Right hindlimb (tissue), 1 donor: ENCODE measurements at regions not wholly inside any gene's neighbourhood (a gene's known extent, or its start where the extent isn't known, plus 50 kb on each side); places are given as distances from the start of the nearest gene placed in this dataset.
A peak's percentile ranks its signal among the peaks of the same experiment; 100 is the strongest.
"Not testable (repeated sequence)": the region's sequence is repeated elsewhere in the genome, so short reads cannot be mapped to it uniquely, and the experiment has no call there.

ENCODE experiments used
- DNase-seq: peaks from one replicate; pipeline ENCODE4 v3.0.0-alpha.2; 2018

- no peak for DNase-seq
Observed at GRCh38 chr5:57931807-57932206, 449.2 kb upstream of the ACTBL2 start.

GRCh38 chr5:57931352-57931751 is 448.7 kb upstream of the ACTBL2 start:
- DNase-seq = no peak

GRCh38 chr5:57929271-57929670 is 446.7 kb upstream of the ACTBL2 start:
- DNase-seq = no peak

- DNase-seq = not testable (repeated sequence)
Observed at GRCh38 chr5:57923094-57923493, 440.5 kb upstream of the ACTBL2 start.

DNA sequence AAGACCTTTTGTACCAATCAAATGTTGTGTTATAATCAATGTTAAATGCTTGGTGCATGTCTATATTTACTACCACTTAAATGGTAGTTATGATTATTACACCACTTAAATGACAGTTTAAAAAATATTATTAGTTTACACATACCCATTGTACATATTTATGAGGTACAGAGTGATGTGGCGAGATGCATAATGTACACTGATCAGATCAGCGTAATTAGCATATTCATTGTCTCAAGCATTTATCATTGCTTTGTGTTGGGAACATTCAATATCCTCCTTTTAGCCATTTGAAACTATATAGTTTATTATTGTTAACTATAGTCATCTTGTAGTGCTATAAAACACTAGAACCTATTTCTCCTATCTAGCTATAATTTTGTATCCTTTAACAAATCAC is 434.4 kb upstream of the ACTBL2 start:
- no peak for DNase-seq

DNA sequence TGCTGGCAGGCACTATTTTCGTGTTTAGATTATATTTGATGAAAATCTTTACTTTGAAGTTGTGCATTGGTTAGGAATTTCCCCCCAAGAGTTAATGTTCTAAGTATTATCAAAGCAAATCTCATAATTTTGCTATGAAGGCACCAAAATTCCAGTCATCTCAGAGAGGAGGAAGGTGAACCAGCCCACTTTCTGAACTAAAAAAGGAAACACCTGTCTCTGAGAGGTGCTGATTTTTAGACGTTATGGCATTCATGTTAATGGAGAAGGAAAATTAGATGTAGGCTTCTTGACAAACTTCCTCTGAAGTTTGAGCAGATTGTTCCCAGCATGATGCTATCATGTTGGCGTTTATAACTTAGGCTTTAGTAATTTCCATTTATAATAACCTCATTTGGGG is 432.9 kb upstream of the ACTBL2 start:
- DNase-seq = no peak

DNA sequence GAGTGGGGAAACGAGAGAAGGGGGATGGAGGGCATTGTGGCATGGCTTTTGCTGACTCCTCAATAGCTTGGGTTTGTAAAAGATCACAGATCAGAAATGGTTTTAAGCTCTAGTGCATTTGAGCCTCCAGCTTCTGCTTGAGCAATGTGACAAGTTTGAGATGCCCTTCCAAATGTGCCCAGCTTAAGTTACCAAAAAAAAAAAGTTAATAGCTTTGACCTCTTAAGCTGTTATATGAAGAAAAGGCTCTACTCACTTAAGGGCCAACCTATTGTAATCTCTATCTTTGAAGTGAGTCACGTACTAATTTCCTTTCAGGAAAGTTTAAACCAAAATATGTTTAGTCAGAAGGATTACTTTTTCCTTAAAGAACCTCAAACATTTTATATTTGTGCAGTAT is 428.8 kb upstream of the ACTBL2 start:
- DNase-seq = no peak

DNA sequence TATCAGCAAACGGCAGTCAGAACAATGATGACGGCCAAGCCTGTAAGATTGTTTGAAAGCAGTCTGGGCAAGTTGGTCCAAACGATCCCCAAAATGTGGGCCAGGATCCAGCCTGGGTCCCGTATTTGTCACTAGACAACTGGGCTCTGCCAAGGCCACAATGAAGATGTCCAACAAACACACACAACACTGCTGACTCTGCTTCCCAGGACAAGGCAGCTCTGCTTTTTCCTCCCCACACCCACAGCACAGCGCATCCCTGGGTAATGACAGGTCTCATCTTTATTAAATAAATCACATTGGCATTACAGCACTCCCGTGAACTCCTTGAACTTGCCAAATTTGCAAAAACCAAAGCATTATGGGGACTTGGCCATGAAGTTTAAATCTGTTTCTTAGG is 424.1 kb upstream of the ACTBL2 start:
- no peak for DNase-seq

GRCh38 chr5:57903458-57903857 is 420.8 kb upstream of the ACTBL2 start:
- no peak for DNase-seq

GRCh38 chr5:57902095-57902494 is 419.5 kb upstream of the ACTBL2 start:
- DNase-seq = no peak

DNA sequence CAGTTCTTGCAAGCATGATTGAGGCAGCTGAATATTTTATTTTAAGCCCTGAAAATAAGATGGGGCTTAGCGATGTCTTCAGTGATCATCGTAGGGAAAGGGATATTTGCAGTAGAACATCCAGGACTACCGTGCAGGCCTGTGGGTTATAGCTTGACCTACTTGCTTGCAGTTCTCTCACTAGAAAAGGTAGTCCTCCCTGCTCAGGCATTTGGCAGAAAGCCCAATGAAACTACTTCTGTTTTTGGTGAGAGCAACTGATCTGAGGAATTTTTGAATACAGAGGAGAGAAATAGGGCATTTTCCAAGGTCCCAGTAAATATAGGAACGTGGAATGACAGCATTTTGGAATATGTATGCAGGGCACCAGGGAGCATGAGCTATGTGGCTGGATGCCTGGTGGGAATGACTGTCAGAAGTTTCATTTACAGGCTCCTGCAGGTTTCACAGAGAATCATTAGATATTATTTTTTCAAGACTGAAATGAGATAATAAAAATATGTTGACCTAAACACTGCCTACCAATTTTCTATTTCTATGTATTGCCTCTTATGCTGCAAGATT is 417.9 kb upstream of the ACTBL2 start:
- DNase-seq = no peak

DNA sequence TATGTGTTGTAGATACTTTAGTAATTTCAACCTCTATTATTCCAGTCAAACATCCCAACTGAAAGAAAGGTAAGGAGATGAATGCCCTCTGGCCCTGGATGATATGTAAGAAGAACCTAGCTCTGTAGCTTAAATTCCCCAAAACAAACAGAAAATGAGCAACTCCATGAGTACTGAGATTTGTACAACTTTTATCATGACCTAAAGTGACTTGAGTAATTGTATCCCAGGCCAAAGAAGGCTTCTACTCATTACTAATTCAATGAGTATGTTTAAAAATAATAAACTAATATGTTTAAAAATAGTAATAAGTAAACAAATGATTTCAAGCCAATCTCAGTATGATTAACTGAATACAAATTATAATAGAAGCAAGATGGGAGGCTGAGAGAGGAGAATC is 414.0 kb upstream of the ACTBL2 start:
- no peak for DNase-seq

- no peak for DNase-seq
Observed at GRCh38 chr5:57895766-57896165, 413.2 kb upstream of the ACTBL2 start.

DNA sequence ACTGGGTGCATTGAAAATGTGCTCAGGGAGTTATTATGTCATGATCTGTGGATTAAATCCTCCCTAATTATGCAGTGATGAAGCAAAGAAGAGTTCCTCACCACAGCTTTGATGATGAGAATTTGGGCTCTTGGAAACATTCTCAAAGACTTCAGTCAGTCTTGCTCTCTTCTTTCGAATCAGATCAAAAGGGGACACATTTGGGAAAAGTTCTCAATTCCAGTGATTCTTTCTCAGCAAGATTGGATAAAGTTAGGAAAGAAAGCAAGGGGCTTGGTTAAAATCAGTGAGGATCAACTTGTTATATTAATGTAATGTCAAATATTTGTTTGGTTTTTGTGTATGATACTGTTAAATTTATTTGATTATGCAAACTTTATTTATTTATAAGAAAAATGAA is 411.3 kb upstream of the ACTBL2 start:
- DNase-seq = no peak

DNA sequence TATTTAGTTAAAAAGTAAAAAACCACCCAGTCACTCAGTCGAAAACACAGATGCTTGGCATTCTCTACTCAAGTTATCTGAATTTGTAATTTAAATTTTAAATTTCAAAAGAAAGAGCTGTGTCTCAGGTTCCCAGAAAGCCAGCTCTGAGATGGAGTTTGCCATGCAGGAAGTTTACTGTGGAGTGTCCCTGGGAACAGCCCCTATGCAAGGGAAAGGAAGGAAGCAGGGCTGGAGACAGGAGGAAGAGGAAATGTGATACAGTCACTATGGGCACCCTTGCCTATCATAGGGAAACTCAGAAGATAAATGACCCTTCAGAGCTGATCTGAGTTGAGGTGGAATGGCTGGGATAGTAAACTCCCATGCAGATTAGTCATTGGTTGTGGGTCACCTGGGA is 408.8 kb upstream of the ACTBL2 start:
- DNase-seq = no peak

DNA sequence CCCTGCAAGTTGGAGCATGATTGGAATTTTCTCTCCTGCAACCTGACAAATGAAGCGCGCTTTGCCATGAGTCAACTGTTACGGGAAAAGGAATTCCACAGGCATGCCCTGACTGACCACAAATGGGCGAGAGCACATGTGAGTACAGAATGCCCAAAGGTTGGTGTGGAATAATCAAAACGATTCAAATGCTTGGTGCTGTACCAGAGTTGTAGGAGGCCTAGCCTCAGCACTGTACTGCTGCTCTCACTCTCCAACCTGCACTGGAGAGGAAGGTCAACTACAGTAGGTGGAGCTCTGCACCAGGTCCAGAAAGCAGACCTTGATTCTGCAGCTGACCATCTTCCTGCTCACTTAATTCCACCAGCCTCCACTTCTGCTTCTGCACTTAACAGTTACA is 406.9 kb upstream of the ACTBL2 start:
- no peak for DNase-seq

GRCh38 chr5:57887851-57888621 is 405.4 kb upstream of the ACTBL2 start:
- peak; percentile 38 for DNase-seq

GRCh38 chr5:57884346-57885102 is 401.9 kb upstream of the ACTBL2 start:
- no peak for DNase-seq

DNA sequence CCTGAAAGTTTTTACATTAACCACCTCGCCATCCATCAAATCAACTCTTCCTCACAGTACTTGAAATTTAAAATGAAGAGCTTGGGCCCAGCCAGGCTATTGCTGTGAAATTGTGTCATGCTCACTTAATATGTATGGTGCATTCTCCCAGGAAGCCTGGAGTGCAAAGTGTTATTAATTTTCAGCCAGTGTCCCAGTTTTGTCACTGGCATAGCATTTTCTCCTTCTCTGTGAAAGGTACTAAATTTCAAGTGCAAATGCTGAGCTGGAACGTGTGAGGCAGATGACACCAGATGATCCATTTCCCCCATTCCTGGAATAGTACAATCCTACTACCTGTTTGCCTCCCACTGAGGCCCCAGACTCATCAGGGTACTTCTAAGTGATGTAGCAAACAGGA is 397.6 kb upstream of the ACTBL2 start:
- DNase-seq = no peak

DNA sequence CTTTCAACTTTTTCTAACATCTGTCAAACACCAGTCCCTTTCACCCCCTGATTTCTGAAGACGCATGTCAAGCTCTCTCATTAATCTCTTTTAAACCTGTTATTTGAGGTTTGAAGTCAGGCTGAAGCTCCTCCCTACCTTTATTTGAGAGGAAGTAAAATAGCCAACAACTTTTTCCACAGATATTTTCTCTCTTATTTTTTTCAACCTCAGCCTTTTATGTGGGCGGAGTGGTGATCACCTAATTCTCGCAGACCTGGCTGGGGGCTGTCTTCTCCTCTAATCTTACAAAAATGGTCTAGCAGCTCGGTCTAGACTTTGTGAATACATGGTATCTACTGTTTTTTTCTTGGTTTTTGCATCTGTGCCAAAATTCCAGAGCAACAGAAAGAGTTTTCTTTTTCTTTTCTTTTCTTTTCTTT is 395.7 kb upstream of the ACTBL2 start:
- DNase-seq = no peak

- DNase-seq = no peak
Observed at GRCh38 chr5:57871496-57871895, 388.9 kb upstream of the ACTBL2 start.

DNA sequence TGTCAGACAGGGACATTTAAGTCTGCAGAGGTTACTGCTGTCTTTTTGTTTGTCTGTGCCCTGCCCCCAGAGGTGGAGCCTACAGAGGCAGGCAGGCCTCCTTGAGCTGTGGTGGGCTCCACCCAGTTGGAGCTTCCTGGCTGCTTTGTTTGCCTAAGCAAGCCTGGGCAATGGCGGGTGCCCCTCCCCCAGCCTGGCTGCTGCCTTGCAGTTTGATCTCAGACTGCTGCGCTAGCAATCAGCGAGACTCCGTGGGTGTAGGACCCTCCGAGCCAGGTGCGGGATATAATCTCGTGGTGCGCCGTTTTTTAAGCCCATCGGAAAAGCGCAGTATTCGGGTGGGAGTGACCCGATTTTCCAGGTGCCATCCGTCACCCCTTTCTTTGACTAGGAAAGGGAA is 387.7 kb upstream of the ACTBL2 start:
- not testable (repeated sequence) for DNase-seq

GRCh38 chr5:57863661-57864060 is 381.1 kb upstream of the ACTBL2 start:
- DNase-seq = no peak

DNA sequence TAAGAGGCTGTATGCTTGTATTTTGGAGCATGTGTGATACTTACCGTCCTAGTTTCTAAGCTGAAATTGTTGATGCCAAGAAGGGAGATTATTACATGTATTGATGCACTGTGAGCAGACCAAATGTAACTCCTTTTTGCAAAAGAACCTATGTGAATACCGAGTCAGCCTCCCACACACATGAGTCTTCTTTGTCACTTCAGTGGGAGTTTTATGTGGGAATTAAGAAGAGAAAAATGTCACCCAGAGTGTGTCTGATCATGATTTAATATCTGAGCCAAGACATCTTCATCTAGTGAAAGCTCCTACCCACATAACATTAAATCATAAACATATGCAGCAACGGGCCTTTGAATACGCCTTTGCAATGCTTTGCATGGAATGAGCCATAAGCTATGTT is 380.3 kb upstream of the ACTBL2 start:
- DNase-seq = no peak
